HG03442 (cell line): ENCODE measurements at regions not wholly inside any gene's neighbourhood (a gene's known extent, or its start where the extent isn't known, plus 50 kb on each side); places are given as distances from the start of the nearest gene placed in this dataset.

Source experiments
- ATAC-seq: cut with Tn5 transposase; IDR thresholded peaks from one replicate; pipeline ENCODE4 v1.9.1; 2021; ENCODE audit warnings: mild to moderate bottlenecking, moderate library complexity; ENCODE audit not compliant: unreplicated experiment

- no peak for ATAC-seq
Measured at GRCh38 chr5:54774281-54775170, 210.9 kb downstream of the ESM1 start.

DNA sequence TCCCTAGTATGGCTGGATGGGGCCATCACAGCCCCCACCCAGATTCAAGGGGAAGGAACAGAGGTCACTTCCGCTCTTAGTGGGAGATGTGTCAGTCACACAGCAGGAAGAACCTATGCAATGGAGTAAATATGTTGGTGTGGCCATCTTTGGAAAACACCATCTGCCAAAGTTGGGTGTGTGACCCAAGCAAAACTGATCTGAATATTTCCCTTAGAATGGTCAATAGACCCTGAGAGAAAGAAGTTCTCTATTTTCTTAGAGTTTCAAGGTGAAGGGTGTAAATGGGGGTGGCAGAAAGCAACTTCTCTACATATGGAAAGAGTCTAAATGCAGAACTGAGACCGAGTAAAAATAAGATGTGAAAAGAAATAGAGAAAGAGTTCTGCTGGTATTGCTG lies 212.7 kb downstream of the ESM1 start:
- peak; percentile 34 for ATAC-seq

- no peak for ATAC-seq
Measured at GRCh38 chr5:54772231-54772630, 213.2 kb downstream of the ESM1 start.

GRCh38 chr5:54769746-54770145 lies 215.6 kb downstream of the ESM1 start:
- no peak for ATAC-seq

DNA sequence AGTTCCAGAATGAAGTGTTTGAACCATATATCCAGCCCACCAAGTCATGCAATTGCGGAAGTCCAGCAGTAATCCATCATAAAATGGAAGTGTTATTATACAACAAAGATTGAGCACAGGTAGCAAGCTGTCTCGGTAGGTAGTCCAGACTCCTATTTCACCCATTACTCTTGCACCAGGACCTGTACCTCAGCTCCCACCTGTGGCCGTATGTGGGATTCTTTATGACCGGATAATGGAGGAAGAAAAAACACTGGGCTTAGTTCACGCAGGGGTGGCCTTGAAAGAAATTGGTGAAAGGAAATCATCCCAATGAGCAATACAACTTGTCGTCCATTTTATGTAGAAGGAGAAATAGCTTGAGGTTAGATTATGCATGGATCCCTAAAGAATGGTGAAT lies 216.3 kb downstream of the ESM1 start:
- no peak for ATAC-seq

DNA sequence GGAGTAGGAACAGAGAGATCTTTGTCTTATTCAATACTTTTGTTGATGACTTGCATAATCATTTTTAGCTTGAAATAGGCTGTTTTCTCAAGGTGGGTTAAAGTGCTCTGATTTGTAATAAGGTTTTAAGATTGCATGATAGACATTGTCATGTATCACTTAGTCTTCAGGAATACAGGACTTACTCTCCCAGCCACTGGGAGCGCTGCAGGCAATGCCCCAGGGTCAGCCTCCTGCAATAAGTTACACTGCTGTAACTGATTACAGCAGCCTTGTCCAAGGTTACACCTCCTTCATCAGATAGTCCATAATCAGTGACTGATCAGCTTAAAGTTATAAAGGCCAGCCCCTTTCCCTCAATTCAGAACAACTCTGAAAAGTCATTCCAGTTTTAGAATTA lies 218.6 kb downstream of the ESM1 start:
- no peak for ATAC-seq

DNA sequence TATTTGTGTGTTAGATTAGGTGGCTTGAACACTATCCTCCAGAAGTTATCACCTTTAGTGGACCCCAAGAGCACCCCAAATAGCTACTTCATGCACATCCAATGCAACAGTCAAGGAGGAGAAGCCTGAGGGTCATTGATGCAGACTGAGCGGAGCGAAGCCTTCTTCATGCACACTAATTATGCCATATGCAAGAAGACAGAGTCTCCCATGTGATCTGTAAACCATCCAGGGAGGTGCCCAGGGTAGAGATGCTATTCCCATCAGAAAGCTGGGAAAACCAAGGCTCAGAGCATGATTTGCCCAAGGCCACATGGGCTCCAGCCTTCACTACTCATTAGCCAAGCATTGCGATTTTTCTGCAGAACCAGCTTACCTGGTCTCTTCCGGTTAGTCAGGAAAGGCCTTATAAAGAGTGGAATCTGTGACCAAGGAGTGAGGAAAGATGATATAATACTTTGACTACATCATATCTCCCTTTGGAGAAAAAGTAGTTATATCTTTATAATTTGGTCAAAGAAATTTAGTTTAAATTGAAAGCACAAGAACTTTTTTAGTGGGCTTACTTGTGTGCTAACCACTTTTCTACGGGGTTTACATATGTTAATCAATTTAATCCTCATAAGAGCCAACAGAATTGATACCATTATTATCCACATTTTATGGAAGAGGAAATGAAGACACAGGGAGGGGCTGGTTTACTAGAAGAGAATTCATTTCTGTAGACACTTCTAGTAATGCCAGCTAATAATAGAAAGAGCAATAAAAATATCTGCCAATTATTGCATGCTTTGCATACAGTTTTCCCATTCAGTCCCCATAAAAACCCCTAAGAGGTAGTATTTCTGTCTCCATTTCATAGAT lies 220.0 kb downstream of the ESM1 start:
- ATAC-seq = no peak

- no peak for ATAC-seq
Measured at GRCh38 chr5:54764102-54765090, 221.0 kb downstream of the ESM1 start.

DNA sequence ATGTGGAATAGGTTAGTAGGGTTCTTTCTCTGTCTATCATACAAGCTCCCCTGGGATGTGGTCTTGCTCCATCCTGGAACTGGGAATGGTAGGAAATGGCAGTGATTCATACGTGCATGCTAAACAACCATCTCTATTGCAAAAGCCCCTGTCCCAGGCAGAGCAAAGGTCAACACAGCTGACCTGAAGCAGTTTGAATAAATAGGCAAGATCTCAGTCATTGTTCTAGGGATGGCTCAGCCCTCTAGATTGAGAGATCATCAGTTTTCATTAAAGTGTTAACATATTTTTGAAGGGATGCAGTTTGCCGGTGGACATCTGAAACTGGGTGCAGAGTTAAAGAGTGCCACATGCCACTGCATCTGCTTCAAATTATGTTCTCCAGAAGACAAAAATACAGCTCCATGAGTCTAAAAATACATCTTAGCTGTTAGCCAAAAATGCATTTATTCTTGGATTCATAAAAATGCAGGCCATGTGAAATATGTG lies 224.1 kb downstream of the ESM1 start:
- ATAC-seq = no peak

GRCh38 chr5:54760182-54760935 lies 225.0 kb downstream of the ESM1 start:
- no peak for ATAC-seq

GRCh38 chr5:54758038-54758437 lies 227.4 kb downstream of the ESM1 start:
- no peak for ATAC-seq

- ATAC-seq = no peak
Measured at GRCh38 chr5:54757541-54757940, 227.9 kb downstream of the ESM1 start.

DNA sequence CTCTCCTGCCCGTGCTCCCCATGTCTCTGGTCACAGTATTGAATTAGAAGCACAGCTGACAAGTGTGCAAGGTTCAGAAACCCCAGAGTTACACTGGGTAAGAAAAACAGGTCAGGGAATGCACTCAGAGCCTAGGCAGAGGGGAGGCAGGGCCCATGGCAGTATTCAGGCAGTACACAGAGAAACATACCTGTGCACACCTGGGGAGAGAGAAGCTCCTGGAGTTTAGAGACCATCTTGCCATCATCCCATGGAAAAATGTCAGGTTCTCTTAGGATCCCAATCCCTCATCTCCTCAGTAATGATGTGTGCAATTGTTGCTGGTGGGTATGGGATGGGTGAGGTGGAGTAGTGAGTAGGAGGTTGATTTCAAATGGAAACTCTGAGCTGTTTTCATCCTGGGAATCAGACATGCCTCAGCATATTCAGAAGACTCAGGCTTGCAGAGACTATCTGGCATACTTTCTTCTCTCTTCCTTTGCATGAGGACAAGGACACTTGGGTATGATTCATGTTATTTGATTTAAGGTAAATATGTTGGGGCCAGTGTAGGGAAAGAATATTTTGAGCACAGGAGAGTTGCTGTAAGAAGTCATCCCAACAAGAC lies 228.5 kb downstream of the ESM1 start:
- no peak for ATAC-seq

DNA sequence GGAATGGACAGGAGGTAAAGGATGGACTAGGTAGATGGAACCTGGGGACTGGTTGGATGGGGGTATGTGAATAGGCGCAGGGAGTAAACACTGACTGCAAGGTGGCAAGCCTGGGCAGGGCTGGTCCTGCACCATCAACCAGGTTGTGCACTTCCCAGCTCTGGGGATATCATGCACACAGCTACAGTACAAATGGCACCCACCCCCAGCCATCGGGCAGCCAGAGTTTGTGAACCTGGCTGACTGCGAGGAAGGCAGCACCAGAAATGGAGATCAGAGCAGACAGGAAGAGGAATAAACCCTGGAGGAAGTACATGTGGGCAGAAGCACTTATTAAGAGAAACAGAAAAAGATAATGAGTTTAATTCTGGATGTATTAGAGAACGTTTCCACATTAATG lies 229.1 kb downstream of the ESM1 start:
- no peak for ATAC-seq

DNA sequence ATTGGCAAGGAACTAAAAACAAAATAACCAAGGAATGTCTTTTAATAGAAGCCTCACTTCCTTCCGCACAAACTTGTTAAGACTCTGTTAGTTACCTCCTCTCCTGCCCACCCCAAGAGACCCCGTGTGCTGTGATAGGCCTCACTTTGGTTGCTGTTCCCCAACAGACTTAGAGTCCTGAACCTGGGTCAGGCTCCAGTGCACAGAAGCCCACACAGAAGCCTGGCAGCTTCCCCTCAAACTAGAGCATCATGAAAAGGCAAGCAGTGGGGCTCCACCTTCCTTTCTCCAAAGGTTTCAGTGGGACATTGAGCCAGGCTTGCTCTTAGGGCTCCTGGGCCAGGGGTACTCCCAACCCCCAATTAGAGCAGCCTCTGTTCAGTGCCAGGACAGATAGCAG lies 230.5 kb downstream of the ESM1 start:
- no peak for ATAC-seq

GRCh38 chr5:54754420-54754819 lies 231.0 kb downstream of the ESM1 start:
- ATAC-seq = no peak

GRCh38 chr5:54753753-54754152 lies 231.6 kb downstream of the ESM1 start:
- ATAC-seq = no peak

GRCh38 chr5:54753034-54753433 lies 232.4 kb downstream of the ESM1 start:
- ATAC-seq = peak; percentile 97

DNA sequence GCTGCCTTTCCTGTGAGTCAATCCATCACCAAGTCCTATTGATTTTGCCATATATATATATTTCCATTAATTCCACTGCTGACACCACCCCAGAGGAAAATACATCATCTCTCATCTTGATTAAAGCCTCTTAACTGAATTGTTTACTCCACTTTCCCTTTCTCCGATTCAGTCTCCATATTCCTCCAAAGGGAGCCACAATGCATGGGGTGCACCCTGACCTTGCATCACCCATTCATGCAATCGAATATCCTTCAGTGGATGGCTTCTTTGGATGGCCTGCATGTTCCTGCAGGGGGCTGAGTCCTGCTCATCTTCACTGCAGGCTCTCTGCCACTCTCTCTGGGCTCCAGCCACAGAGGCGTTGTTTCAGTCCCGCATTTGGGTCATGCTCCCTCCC lies 231.0 kb downstream of the SNX18 start:
- no peak for ATAC-seq
